ENCODE measurements at regions not wholly inside any gene's neighbourhood (a gene's known extent, or its start where the extent isn't known, plus 50 kb on each side); places are given as distances from the start of the nearest gene placed in this dataset.

GRCh38 chr3:72275331-72275751 lies 490.4 kb upstream of the PROK2 start:
- peaks cover 51% of the 10 kb centered on the region for H3K4me1 ChIP-seq
- no peaks in the 10 kb centered on the region for H3K9me3 ChIP-seq (replicated peaks)
- intact Hi-C loops (cut with micrococcal nuclease), result no loop called here
- TF ChIP-seq, protein P1, sequence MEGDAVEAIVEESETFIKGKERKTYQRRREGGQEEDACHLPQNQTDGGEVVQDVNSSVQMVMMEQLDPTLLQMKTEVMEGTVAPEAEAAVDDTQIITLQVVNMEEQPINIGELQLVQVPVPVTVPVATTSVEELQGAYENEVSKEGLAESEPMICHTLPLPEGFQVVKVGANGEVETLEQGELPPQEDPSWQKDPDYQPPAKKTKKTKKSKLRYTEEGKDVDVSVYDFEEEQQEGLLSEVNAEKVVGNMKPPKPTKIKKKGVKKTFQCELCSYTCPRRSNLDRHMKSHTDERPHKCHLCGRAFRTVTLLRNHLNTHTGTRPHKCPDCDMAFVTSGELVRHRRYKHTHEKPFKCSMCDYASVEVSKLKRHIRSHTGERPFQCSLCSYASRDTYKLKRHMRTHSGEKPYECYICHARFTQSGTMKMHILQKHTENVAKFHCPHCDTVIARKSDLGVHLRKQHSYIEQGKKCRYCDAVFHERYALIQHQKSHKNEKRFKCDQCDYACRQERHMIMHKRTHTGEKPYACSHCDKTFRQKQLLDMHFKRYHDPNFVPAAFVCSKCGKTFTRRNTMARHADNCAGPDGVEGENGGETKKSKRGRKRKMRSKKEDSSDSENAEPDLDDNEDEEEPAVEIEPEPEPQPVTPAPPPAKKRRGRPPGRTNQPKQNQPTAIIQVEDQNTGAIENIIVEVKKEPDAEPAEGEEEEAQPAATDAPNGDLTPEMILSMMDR (IDR thresholded peaks at IDR 0.05; ENCODE audit: borderline replicate concordance), result no peak
- H3K4me3 ChIP-seq, result no peak overlapping the region
- no peaks in the 10 kb centered on the region for H3K27me3 ChIP-seq (ENCODE audit: low read depth)
- H3K27ac ChIP-seq (replicated peaks), result peak overlapping the region; percentile 67
- no peaks in the 10 kb centered on the region for H3K36me3 ChIP-seq
- DNase-seq, result no peak

- peak; percentile 46 for DNase-seq
- TF ChIP-seq, protein P1 (IDR thresholded peaks at IDR 0.05; ENCODE audit: borderline replicate concordance), result no peak
- Histone ChIP-seq H3K27me3 (ENCODE audit: low read depth) (no peaks in the 10 kb centered on the region), H3K27ac (replicated peaks) (peak overlapping the region; percentile 67), H3K9me3 (replicated peaks) (no peaks in the 10 kb centered on the region), H3K4me3 (peak overlapping the region; percentile 32), H3K36me3 (no peaks in the 10 kb centered on the region), H3K4me1 (peaks cover 57% of the 10 kb centered on the region)
- intact Hi-C loops (cut with micrococcal nuclease), result no loop called here
Observed at GRCh38 chr3:72274493-72275330, 489.8 kb upstream of the PROK2 start.

- Histone ChIP-seq H3K4me3 (no peak overlapping the region), H3K27ac (replicated peaks) (peak overlapping the region; percentile 67)
Observed at GRCh38 chr3:72273615-72274014, 488.7 kb upstream of the PROK2 start.

DNA sequence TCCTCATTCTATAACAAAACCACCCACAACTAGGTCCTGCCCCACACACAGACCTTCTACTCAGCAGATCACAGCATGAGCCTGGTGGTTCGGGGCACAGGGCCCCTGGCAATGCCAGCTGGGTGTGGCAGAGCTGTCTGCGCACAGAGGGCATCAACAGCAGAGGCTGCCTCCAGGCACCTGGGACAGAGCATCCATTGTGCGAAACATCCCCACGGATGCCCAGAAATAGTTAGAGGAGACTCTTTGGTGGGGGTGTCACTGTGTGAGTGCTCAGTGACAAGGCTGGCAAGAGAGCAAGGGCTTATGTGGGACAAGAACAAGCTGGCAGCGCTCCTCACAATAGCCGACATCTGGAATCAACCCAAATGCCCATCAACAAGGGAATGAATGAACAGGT lies 487.4 kb upstream of the PROK2 start:
- Histone ChIP-seq H3K4me3 (no peak overlapping the region), H3K4me1 (peaks cover 65% of the 10 kb centered on the region), H3K9me3 (replicated peaks) (no peaks in the 10 kb centered on the region), H3K27ac (replicated peaks) (no peak overlapping the region), H3K36me3 (no peaks in the 10 kb centered on the region), H3K27me3 (ENCODE audit: low read depth) (no peaks in the 10 kb centered on the region)
- TF ChIP-seq, protein P1 (IDR thresholded peaks at IDR 0.05; ENCODE audit: borderline replicate concordance), result no peak
- intact Hi-C loops (cut with micrococcal nuclease), result no loop called here
- no peak for DNase-seq

More at GRCh38 chr3:72273615-72274014, 488.7 kb upstream of the PROK2 start:
- H3K9me3 ChIP-seq (replicated peaks), result no peaks in the 10 kb centered on the region
- H3K4me1 ChIP-seq, result peaks cover 65% of the 10 kb centered on the region
- H3K27me3 ChIP-seq (ENCODE audit: low read depth), result no peaks in the 10 kb centered on the region
- H3K36me3 ChIP-seq, result no peaks in the 10 kb centered on the region
- TF ChIP-seq, protein P1 (IDR thresholded peaks at IDR 0.05; ENCODE audit: borderline replicate concordance), result no peak
- DNase-seq, result no peak
- intact Hi-C loops (cut with micrococcal nuclease), result no loop called here

- Histone ChIP-seq H3K4me1 (peaks cover 65% of the 10 kb centered on the region), H3K27ac (replicated peaks) (peak overlapping the region; percentile 30)
- intact Hi-C loops (cut with micrococcal nuclease), result no loop called here
Observed at GRCh38 chr3:72271923-72272322, 487.0 kb upstream of the PROK2 start.

More at GRCh38 chr3:72271923-72272322, 487.0 kb upstream of the PROK2 start:
- TF ChIP-seq, protein P1 (IDR thresholded peaks at IDR 0.05; ENCODE audit: borderline replicate concordance), result no peak
- Histone ChIP-seq H3K9me3 (replicated peaks) (no peaks in the 10 kb centered on the region), H3K36me3 (no peaks in the 10 kb centered on the region), H3K27me3 (ENCODE audit: low read depth) (no peaks in the 10 kb centered on the region), H3K4me3 (no peak overlapping the region)
- DNase-seq, result no peak
